H54 (cell line): ENCODE measurements at regions not wholly inside any gene's neighbourhood (a gene's known extent, or its start where the extent isn't known, plus 50 kb on each side); places are given as distances from the start of the nearest gene placed in this dataset.

Experiments used
- DNase-seq: peaks from one replicate; pipeline ENCODE4 v3.0.0; 2011; ENCODE audit warnings: low spot score, mixed read lengths; ENCODE audit not compliant: insufficient read length
- FAIRE-seq: peaks from 3 replicates; lab custom pipeline; 2011; peaks lifted over from hg19 to GRCh38; lab: Jason Lieb, UNC
- POLR2A ChIP-seq: IDR thresholded peaks from 2 replicates; pipeline ENCODE4 v1.6.1; 2011; ENCODE audit warnings: low read depth, mild to moderate bottlenecking, low read length

DNA sequence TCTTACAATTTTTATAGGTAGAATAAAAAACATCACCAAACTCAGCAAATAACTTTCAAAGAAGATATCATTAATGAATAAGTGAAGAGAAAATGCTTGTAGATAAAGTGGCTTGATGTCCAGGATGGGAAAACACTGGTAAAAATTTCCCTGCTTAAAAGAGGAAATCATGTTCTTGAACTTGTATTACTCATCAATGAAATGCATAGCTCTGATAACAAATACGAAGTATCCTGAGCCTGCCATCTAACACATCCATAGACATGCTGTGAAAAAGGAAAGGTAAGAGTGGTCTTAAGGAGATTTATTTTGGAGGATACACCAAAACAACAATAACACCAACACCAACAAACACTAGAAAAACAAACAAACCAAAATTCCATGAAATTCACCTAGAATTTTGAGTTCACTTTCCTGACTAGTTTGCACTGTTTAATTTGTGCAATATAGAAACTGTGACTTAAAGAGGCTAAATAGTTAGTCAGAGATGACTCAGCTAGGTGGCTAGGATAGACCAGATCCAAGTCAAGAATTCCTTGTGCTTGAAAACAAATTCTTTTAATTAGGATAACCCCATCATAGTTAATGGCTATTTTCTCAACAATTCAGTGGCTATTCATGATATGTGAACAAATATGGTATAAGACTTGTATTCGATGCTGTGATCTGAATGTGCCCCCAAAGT, 179.8 kb upstream of the KCNK2 start:
- FAIRE-seq = peak; percentile 91
- no peak for TF ChIP-seq POLR2A

DNA sequence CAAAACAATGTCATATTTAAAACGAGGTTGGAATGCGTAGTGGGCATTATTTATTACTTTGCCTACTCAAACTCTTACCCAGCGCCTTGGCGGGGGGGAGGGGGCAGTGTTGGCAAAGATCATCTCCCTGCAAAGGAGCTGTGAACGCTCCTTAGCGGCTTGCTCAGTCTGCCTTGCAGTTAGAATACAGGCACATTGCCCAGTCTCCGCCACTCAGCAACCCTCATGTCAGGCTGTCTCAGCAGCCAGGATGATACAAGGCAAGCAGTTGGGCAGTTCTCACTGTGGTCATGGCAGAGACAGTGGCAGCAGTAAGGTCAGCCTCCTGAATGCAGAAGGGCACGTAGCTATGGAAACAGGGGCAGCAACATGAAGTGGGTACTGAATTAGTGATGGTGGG, 170.4 kb upstream of the KCNK2 start:
- no peak for FAIRE-seq
- no peak for DNase-seq
- no peak for TF ChIP-seq POLR2A

More for the DNA sequence above, 179.8 kb upstream of the KCNK2 start:
- DNase-seq = no peak

DNA sequence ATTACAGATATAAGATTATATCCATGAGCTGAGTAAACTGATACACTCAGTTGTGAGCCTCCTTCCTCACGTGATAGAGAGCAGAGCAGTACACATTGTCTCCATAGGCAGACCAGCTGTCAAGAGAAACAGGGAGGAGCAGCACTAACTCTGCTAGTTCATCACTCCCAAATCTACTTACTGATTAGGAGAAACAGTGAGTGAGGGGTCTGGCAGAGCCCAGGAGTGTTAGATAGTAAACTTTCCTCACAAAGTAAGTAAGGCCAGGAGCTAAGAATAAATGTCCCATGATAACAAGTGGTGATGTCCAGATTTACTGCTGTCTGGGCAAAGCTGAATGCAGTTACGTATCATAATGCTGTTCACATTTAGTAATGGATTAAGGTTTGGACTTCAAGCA, 168.6 kb upstream of the KCNK2 start:
- no peak for TF ChIP-seq POLR2A
- no peak for DNase-seq
- no peak for FAIRE-seq

- no peak for TF ChIP-seq POLR2A
- FAIRE-seq (no peak), DNase-seq (no peak)
Measured at GRCh38 chr1:214917081-214917635, 165.4 kb upstream of the KCNK2 start.

- no peak for TF ChIP-seq POLR2A
- FAIRE-seq = no peak
- no peak for DNase-seq
Measured at GRCh38 chr1:214918745-214919144, 163.8 kb upstream of the KCNK2 start.

GRCh38 chr1:214920337-214920736, 162.2 kb upstream of the KCNK2 start:
- no peak for FAIRE-seq
- DNase-seq = no peak
- TF ChIP-seq POLR2A = no peak

DNA sequence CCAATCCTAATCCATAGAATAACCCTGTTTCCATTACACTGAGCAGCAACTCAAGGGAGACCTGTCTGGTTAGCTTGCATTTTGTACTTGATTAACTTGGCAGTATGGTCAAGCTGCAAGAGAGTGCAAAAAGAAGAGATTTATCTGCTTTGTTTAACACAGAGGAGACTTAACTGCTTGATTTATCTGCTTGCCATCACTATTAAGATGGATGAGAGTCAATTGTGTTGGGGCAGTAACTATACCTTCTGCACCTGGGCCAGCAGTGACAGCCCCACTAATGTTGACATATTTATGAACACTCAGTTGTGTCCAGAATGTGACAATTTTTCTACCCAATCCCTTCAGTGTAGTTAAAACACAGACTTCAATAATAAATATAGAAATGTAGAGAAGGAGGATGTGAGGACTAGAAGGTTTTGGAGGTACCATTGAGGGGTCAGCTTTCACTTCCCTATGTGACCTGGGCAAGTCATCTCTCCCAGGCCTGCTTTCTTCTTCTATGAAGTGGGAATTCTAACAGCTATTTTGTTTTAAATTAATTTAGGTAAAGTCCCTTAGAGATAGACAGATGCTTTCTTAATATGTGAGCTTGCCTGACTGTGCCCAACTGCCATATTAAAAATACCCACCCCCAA, 159.1 kb upstream of the KCNK2 start:
- TF ChIP-seq POLR2A = no peak
- FAIRE-seq = no peak
- DNase-seq = no peak

- DNase-seq = no peak
- no peak for TF ChIP-seq POLR2A
- FAIRE-seq = no peak
Measured at GRCh38 chr1:214927796-214928195, 154.7 kb upstream of the KCNK2 start.

DNA sequence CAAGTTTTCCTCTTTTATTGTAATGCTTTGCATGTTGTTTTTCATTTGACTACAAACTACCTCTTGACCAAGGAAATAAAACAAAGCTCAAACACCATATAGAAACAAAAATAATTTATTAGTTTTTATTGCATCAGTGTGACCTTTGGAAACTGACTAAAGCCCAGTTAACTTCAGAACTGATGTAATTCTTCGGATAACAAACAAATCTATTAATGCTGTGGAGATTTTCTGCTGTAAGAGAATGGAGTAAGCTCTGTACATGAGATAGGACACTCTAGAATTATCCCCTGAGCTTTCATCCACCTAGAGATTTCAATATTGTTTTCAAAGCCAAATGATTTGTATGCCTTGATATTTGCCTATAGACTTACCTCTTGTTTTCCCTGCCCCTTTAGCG, 154.0 kb upstream of the KCNK2 start:
- FAIRE-seq (no peak), DNase-seq (no peak)

DNA sequence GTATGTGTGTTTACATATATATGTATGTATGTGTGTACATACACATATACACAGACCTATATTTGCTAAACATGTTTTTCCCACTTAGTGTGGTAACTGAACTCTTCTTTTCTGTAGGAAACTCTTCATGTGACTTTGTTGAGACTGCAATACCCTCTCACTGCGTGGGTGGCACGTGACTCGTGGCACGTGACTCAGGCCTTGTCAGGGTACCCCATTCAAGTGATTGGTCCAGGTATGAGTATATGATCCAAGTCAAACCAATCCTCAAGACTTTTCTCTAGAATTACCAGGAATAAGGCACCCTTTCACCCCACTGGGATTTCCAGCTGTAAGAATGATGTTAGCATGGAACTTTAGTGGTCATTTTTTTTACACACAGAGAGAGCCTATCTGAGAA, 149.2 kb upstream of the KCNK2 start:
- FAIRE-seq = no peak
- no peak for DNase-seq
- TF ChIP-seq POLR2A = no peak

More for the DNA sequence above, 154.0 kb upstream of the KCNK2 start:
- TF ChIP-seq POLR2A = no peak

DNA sequence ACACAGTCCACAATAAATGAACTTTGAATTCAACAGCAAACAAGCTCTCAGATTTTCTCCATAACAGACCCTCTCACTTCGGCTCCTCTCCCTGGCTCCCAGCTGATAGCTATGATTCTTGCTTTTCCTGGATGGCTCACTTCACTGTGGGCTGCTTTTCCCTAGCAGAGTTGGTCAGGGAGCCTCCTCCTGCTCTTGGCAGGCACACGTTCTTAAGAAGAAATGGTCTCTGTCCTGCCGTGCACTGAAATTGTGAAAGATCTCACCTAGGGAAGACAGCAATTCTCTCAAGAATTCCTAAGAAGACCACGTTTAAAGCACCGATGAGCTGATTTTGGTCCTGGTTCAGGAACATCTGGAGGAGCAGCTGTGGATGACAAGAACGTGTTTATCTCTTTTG, 148.5 kb upstream of the KCNK2 start:
- FAIRE-seq (no peak), DNase-seq (no peak)
- TF ChIP-seq POLR2A = no peak

GRCh38 chr1:214935258-214935657, 147.3 kb upstream of the KCNK2 start:
- no peak for FAIRE-seq

GRCh38 chr1:214939180-214939579, 143.4 kb upstream of the KCNK2 start:
- DNase-seq (no peak), FAIRE-seq (no peak)
- TF ChIP-seq POLR2A = no peak

More at GRCh38 chr1:214935258-214935657, 147.3 kb upstream of the KCNK2 start:
- TF ChIP-seq POLR2A = no peak
- DNase-seq = no peak

DNA sequence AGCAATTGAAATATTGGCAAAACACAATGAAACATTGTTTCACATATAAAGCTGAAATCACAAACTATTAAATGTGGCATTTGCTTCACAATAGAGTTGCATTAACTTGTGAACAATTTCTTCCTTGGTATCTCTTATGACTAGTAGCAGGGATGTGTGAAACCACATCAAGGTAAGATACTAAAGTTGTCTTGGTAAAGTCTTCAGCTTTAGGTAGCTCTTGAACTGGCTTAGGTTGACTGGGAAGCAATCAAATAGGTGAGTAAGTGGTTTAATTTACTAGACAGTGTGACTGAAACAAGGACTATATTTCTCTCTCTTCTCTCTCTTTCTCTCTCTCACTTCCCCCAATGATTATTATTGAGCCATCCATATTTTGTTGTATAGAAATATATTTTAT, 141.5 kb upstream of the KCNK2 start:
- FAIRE-seq = peak; percentile 43
- no peak for TF ChIP-seq POLR2A
- DNase-seq = no peak

- no peak for DNase-seq
- no peak for TF ChIP-seq POLR2A
- no peak for FAIRE-seq
Measured at GRCh38 chr1:214943054-214943453, 139.5 kb upstream of the KCNK2 start.
